ENCODE measurements at regions not wholly inside any gene's neighbourhood (a gene's known extent, or its start where the extent isn't known, plus 50 kb on each side); places are given as distances from the start of the nearest gene placed in this dataset.

DNA sequence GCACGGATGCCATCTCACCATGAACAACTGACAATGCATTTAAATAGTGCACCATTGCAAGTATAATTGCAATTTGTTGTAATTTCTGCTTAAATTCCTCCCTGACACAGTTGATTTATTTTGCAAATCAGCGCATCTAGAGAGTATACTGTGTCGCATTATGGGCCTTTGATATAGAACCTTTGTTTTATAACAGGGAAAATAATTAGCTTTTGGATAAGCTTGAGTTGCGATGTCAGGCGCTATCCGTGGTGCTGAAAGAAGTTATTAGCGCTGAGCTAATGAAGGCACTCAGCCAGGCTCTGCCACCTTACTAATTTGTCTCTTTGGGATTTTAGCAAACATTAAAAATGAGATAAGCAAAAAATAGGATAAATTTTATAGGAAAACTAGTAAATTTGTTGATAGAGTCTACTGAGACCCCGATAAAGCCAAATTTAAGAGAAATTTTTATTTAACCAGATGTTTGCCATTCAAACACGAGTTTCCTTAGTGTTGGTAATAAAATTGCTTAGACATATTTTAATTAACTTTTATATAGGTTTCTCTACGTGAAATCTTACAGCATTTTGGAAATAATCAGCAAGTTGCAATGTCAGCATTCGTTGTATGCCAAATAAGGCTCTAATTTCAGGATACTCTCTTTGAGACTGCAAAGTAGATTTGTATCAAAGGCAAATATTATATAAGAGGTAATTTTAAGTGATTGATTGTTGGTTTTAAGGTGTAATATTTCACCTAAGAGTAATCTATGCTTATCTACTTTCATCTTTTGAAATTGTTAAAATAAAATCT lies 355.5 kb downstream of the TLR4 start:
- DNase-seq (ENCODE audit: low spot score): no peak

DNA sequence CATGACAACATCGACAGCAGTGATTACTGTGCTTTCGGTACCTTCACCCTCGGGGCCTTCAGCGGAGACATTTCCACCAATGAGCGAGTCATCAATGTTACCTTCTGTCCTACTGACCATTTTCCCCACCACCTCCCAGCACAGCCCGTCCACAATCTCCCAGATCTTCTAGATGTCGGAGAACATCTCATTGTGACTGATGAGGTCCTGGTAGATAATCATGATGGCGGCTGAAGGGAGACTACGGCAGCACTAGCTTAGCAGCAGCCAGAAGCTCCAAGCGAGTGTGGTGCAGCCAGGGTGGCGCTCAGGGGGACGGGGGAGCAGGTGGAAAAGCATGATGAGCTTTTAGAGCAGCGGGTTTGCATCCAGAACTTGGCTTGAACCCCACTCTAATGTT lies 379.0 kb downstream of the TLR4 start:
- no peak for DNase-seq (ENCODE audit: low spot score)

DNA sequence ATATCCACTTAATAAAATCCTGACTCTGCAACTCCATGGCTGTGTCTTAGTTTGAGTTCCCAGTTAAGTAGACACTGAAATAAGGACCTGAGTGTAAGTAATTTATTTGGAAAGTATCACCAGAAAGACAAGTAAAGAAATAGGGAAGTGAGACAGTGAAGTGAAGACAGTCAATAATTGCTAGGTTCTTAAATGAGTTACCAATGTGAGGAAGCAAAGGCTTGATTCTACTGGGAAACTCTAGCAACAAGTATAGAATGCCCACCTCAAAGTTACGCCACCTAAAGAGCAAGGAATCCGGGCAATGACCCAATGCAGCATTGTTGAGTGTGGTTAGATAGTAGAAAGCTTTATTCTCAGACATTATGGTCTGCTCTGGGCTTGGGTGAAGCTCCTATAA lies 383.9 kb downstream of the TLR4 start:
- no peak for DNase-seq (ENCODE audit: low spot score)

- DNase-seq (ENCODE audit: low spot score): no peak
Observed at GRCh38 chr9:118091226-118091625, 387.0 kb downstream of the TLR4 start.

- no peak for DNase-seq (ENCODE audit: low spot score)
Observed at GRCh38 chr9:118091711-118092500, 387.7 kb downstream of the TLR4 start.

DNA sequence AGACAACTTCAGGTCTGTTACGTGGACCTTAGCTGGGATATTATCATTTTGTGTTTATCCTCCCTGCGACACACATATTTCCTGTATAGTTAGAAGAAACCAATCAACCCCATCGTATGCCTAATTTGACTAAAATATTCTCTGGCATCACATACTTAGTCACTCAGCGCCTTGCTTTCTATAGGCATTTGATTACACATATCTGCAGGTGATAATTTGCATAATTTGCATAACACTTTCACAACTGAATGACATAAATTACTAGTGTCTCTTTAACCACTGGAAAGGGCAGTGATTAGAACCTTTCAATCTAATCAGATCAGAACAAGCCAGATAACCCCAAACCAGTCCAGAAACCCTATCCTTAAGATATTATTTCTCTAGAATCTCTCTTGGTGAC lies 390.2 kb downstream of the TLR4 start:
- DNase-seq (ENCODE audit: low spot score): no peak

GRCh38 chr9:118100529-118101419 lies 396.6 kb downstream of the TLR4 start:
- no peak for DNase-seq (ENCODE audit: low spot score)

GRCh38 chr9:118104363-118104762 lies 400.2 kb downstream of the TLR4 start:
- DNase-seq (ENCODE audit: low spot score): no peak

DNA sequence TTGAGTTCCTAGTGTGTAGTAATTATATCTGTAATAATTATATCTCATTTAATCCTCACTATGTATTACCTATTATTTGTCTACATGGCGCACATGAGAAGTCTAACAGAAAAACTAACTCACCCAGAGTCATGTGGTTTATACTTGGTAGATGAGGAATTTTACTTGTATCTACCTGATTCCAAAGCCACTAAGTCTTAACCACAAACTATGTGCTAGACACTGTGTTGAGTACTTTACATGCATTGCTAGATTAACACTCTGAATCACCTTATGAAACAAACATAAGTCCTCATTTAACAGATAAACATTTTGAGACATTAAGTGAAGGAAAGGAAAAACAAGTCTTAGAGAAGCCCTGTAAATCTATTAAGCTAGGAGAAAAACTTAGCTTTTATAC lies 404.8 kb downstream of the TLR4 start:
- DNase-seq (ENCODE audit: low spot score): no peak

DNA sequence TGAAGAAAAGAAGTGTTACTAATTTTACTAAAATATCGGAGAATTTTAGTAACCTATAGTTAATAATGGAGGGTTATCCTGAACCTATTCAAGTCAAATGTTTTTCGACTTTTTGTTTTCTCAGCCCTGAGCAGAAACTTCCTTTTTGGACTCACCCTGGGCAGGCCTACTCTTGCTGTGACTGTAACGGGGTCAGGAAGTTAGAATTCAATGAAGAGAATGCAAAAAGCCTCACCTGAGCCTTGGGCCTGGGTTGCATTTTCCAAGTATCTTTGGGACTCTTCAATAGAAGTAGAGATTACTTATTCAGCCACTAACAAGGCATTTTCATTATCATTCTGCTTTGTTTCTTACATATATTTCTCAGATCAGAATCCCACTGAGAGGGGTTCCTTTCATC lies 405.3 kb downstream of the TLR4 start:
- no peak for DNase-seq (ENCODE audit: low spot score)

DNA sequence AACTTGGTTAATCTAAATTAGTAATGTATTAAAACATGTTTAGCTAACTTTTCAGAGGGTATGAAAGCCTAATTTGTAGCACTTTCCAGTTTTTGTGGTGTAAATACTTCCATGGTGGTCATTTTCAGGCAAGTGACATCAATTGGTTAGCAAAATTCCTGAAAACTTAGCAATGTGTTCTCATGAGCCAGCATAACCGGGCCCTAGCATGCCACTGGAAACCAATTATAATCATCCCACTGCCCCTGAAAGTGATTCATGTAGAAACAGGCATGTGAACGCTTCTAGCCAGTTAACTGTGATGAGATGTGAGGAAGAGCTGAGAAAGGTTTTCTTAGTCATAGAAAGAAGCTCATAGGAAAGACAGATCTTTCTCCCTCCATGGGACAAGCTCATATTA lies 417.2 kb downstream of the TLR4 start:
- no peak for DNase-seq (ENCODE audit: low spot score)

DNA sequence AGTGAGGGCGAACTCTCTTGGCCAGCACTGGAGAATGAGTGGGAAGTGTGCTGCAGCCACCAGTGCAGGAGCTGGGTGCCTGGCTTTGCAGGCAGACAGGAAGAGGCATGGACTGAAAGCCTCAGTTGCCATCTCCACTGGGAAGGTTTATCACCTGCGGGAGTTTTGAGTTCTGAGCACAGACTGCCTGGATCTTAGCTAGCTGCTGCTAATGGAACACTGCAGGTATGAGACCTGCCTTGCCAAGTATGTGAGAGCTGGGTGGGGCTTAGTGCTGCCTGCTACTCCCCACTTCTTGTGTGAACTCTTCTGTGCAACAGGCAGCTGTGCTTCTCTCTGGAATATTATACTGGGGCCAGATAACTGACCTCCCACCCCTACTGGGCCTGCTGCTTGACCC lies 424.1 kb downstream of the TLR4 start:
- DNase-seq (ENCODE audit: low spot score): no peak

GRCh38 chr9:118129541-118129940 lies 425.3 kb downstream of the TLR4 start:
- DNase-seq (ENCODE audit: low spot score): no peak

- DNase-seq (ENCODE audit: low spot score): no peak
Observed at GRCh38 chr9:118148990-118149389, 444.8 kb downstream of the TLR4 start.

GRCh38 chr9:118156846-118157245 lies 452.6 kb downstream of the TLR4 start:
- no peak for DNase-seq (ENCODE audit: low spot score)

GRCh38 chr9:118162716-118163115 lies 458.5 kb downstream of the TLR4 start:
- DNase-seq (ENCODE audit: low spot score): no peak

- DNase-seq (ENCODE audit: low spot score): no peak
Observed at GRCh38 chr9:118163751-118164150, 459.5 kb downstream of the TLR4 start.

GRCh38 chr9:118165451-118165850 lies 461.2 kb downstream of the TLR4 start:
- no peak for DNase-seq (ENCODE audit: low spot score)

GRCh38 chr9:118170032-118170955 lies 466.1 kb downstream of the TLR4 start:
- DNase-seq (ENCODE audit: low spot score): no peak

DNA sequence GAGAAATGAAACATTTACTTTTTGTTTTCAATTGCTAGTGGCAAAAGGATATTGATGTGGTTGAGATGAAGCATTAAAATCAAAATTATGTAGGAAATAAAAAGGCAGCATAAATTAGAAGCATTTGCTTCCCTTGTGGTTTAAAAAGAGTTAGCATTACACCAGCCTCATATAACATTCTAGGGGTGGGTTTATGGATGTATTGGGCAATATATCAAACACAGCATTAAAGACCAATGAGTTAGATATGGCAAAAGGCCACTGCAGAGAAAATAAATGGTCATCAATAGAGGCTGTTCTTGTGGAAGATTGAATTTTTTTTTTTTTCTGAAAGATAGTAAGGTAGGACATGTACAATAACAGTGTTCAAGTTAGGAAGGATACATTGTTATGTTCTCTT lies 473.0 kb downstream of the TLR4 start:
- DNase-seq (ENCODE audit: low spot score): no peak

- no peak for DNase-seq (ENCODE audit: low spot score)
Observed at GRCh38 chr9:118183576-118183975, 479.4 kb downstream of the TLR4 start.

All from CD4-positive, alpha-beta T cell treated with Interleukin-2 at 100 ng/mL for 4 hours (primary cell).